ENCODE measurements at regions not wholly inside any gene's neighbourhood (a gene's known extent, or its start where the extent isn't known, plus 50 kb on each side); places are given as distances from the start of the nearest gene placed in this dataset.

GRCh38 chr7:91674470-91674869, 206.0 kb downstream of the MTERF1 start:
- TF ChIP-seq, protein P1, sequence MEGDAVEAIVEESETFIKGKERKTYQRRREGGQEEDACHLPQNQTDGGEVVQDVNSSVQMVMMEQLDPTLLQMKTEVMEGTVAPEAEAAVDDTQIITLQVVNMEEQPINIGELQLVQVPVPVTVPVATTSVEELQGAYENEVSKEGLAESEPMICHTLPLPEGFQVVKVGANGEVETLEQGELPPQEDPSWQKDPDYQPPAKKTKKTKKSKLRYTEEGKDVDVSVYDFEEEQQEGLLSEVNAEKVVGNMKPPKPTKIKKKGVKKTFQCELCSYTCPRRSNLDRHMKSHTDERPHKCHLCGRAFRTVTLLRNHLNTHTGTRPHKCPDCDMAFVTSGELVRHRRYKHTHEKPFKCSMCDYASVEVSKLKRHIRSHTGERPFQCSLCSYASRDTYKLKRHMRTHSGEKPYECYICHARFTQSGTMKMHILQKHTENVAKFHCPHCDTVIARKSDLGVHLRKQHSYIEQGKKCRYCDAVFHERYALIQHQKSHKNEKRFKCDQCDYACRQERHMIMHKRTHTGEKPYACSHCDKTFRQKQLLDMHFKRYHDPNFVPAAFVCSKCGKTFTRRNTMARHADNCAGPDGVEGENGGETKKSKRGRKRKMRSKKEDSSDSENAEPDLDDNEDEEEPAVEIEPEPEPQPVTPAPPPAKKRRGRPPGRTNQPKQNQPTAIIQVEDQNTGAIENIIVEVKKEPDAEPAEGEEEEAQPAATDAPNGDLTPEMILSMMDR (IDR thresholded peaks at IDR 0.05): no peak
- TF ChIP-seq POLR2A (IDR thresholded peaks at IDR 0.05) (no peak), POLR2AphosphoS5 (IDR thresholded peaks at IDR 0.05) (no peak), EP300 (IDR thresholded peaks at IDR 0.05) (no peak)
